ENCODE measurements at regions not wholly inside any gene's neighbourhood (a gene's known extent, or its start where the extent isn't known, plus 50 kb on each side); places are given as distances from the start of the nearest gene placed in this dataset.

DNA sequence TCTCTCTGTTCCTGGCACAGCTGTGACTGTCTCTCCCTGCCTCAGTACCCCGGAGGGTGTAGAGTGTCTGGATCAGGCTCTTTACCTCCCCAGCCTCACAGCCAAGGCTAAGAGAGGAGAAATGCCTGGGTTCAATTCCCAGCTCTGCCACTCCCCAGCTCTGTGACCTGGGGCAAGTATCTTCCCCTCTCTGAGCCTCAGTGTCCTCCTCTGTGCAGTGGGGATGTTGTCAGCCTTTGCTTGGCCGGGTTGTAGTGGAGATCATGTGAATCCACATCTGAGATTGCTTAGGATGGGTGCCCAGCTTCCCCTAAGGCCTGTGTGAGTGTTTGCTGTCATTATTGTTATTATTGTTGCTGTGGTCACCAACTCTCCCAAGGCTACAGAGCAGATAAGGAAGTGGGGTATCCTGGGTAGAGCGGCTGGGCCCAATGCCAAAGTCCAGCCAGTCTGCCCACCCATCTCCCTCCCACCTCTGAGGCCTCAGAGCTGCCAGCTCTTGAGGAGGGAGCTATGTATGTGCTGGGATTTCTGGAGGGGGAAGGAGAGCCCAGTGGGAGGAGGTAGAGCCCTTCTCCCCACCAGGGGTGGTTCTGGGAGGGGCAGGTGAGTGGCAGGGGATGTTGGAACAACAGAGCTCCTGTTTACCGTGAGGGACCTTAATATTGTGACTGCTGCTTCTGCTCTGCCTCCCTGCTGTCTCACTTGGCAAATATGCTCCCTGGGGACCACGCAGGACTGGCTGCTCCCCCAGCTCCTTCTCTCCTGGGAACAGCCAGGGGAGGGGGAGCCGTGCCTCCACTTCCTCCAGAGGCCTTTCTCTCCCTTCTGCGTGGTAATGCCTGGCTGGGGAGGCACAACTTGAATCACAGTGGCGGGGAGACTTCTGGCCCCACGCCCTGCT lies 170.5 kb downstream of the RPS24 start:
- Histone ChIP-seq H3K9me3 (no peaks in the 10 kb centered on the region), H3K4me3 (no peak overlapping the region), H3K27ac (peak overlapping the region in 1 of 10 donors; percentile 44), H3K27me3 (no peaks in the 10 kb centered on the region), H3K36me3 (no peaks in the 10 kb centered on the region), H3K4me1 (peaks cover 0 to 11% (median 5%) of the 10 kb centered on the region in 9 donors)
- peak; percentile 86 to 97 (median 92) for ATAC-seq
- DNase-seq = peak; percentile 71 to 73
- intact Hi-C loops (cut with DNase I) = loop anchor here in 2 of 10 donors (10.0 kb wide), 2 partner anchors 211 to 451 kb away; no protein-coding TSS in a partner anchor
- 40 to 47% methylated on average over 9 of the region's 9 CpGs for WGBS, 2 donors
- TF ChIP-seq, protein P1, sequence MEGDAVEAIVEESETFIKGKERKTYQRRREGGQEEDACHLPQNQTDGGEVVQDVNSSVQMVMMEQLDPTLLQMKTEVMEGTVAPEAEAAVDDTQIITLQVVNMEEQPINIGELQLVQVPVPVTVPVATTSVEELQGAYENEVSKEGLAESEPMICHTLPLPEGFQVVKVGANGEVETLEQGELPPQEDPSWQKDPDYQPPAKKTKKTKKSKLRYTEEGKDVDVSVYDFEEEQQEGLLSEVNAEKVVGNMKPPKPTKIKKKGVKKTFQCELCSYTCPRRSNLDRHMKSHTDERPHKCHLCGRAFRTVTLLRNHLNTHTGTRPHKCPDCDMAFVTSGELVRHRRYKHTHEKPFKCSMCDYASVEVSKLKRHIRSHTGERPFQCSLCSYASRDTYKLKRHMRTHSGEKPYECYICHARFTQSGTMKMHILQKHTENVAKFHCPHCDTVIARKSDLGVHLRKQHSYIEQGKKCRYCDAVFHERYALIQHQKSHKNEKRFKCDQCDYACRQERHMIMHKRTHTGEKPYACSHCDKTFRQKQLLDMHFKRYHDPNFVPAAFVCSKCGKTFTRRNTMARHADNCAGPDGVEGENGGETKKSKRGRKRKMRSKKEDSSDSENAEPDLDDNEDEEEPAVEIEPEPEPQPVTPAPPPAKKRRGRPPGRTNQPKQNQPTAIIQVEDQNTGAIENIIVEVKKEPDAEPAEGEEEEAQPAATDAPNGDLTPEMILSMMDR (IDR thresholded peaks at IDR 0.05) = no peak

DNA sequence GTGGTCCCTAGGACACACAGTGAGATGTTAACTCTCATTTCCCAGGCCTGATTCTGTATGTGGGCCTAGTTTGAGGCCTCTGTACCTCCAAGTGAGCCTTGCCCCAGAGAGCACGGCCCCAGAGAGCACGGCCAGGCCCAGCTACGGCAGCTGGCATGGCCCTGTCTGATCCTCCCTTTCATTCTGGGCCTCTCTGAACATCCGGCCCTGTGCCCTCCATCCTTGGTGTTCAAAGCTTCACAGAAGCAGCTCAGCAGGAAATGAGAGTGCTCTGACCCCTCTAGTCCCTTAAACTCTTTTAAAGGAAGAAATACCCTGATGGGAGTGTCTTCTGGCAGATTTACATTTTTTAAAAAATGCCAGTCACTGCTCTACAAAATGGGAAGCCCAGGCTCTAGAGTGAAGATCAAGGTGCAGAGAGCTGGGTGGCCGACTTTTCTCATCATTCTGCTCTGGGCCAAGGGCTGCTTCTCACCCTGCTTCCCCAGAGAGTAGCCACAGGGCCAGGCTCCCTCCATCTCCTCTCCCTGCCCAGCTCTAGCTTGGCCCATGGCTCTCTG lies 171.9 kb downstream of the RPS24 start:
- TF ChIP-seq, protein P1 (IDR thresholded peaks at IDR 0.05) = no peak
- H3K36me3 ChIP-seq = no peaks in the 10 kb centered on the region
- H3K4me1 ChIP-seq = peaks cover 0 to 11% (median 5%) of the 10 kb centered on the region in 9 donors
- intact Hi-C loops (cut with DNase I) = loop anchor here in 2 of 10 donors (10.0 kb wide), 2 partner anchors 209 to 449 kb away; no protein-coding TSS in a partner anchor
- no peaks in the 10 kb centered on the region for H3K9me3 ChIP-seq
- H3K4me3 ChIP-seq = no peak overlapping the region
- ATAC-seq (no peak), DNase-seq (no peak)
- H3K27ac ChIP-seq = no peak overlapping the region
- WGBS, 2 donors = 79 to 90% methylated on average over 5 of the region's 5 CpGs
- H3K27me3 ChIP-seq = no peaks in the 10 kb centered on the region

DNA sequence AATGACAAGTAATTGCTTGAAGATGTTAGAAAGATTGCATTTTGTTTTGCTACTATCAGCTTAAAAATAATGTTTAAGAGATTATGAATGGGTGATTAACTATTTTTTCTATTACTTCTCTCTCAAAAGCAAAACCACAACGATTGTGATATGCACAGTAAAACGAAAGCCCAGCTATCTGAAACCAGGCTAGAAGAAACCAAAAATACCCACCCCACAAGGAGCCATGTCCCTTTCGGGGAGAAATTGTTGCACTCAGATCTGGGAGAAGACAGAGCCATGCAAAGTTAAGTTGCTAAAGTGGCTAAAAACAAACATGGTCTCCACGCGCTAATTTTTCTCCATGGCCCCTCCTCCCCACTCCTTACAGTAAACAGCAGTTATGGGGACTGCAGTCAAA lies 173.6 kb downstream of the RPS24 start:
- Histone ChIP-seq H3K9me3 (no peaks in the 10 kb centered on the region), H3K4me3 (no peak overlapping the region), H3K27ac (no peak overlapping the region), H3K4me1 (peaks cover 0 to 19% (median 11%) of the 10 kb centered on the region in 9 donors), H3K36me3 (no peaks in the 10 kb centered on the region), H3K27me3 (no peaks in the 10 kb centered on the region)
- TF ChIP-seq, protein P1 (IDR thresholded peaks at IDR 0.05) = no peak
- DNase-seq (no peak), ATAC-seq (no peak)
- intact Hi-C loops (cut with DNase I) = loop anchor here in 2 of 10 donors (10.0 kb wide), 2 partner anchors 208 to 448 kb away; no protein-coding TSS in a partner anchor
- 74 to 83% methylated on average over 5 of the region's 5 CpGs for WGBS, 2 donors

DNA sequence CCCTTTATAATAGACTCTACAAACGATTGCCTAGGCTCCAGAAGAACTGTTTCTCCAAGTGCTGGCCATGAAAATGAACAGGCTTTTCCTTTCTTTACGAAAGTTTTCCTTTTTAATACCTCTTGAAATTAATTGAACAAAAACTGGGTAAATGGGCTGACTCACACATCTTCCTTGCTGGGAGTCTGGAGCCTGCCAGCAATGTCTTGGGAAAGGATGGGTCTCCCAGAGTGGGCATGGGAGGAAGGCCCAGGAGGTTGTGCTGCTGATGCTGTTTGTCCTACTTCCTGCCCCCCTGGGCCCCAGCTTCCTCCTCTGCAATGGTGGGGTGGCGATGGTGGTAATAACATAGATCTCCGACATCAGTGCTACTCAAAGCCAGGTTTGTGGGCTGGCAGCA lies 174.1 kb downstream of the RPS24 start:
- H3K27ac ChIP-seq = no peak overlapping the region
- TF ChIP-seq, protein P1 (IDR thresholded peaks at IDR 0.05) = no peak
- no peak overlapping the region for H3K4me3 ChIP-seq
- DNase-seq = no peak
- no peaks in the 10 kb centered on the region for H3K36me3 ChIP-seq
- 85 to 87% methylated on average over 4 of the region's 4 CpGs for WGBS, 2 donors
- no peak for ATAC-seq
- intact Hi-C loops (cut with DNase I) = loop anchor here in 2 of 10 donors (10.0 kb wide), 2 partner anchors 207 to 447 kb away; no protein-coding TSS in a partner anchor
- H3K9me3 ChIP-seq = no peaks in the 10 kb centered on the region
- H3K4me1 ChIP-seq = peaks cover 2 to 24% (median 13%) of the 10 kb centered on the region in 9 donors
- no peaks in the 10 kb centered on the region for H3K27me3 ChIP-seq
